Fibroblast of pulmonary artery (primary cell): ENCODE measurements at regions not wholly inside any gene's neighbourhood (a gene's known extent, or its start where the extent isn't known, plus 50 kb on each side); places are given as distances from the start of the nearest gene placed in this dataset.

Source experiments
- DNase-seq: peaks from one replicate; pipeline ENCODE4 v3.0.0-alpha.2; 2010; ENCODE audit warnings: low read depth
- H3K4me3 ChIP-seq: replicated peaks from 2 replicates; pipeline ENCODE4 v1.5.1; 2011; ENCODE audit warnings: low read depth, mild to moderate bottlenecking, control low read depth, low read length, moderate library complexity
- CTCF ChIP-seq: IDR thresholded peaks from 2 replicates; pipeline ENCODE4 v1.5.1; 2011; ENCODE audit warnings: mild to moderate bottlenecking, control low read depth, low read length, inconsistent platforms; ENCODE audit errors: missing control alignments

DNA sequence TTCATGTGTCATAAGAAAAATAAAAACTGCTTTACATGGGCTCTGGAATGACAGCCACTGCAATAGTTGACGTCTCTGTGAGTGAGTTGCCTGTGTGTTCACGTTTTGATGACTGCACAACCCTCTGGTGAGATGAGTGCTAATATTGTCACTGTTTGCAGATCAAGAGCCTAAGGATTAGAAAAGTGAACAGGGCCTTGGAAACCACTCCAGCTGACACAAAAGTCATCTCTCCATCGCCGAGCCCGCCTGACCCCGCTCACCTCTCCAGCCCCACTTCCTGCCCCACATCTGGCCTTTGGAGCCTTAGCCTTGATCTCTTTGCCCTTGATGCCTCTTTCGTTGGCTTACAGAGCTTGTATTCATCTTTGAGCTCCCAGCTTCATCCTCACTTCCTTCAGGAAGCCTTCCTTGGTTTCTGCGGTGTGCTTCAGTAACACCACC, 351.7 kb downstream of the TCERG1L start:
- no peak overlapping the region for H3K4me3 ChIP-seq
- no peak for DNase-seq
- TF ChIP-seq CTCF, result no peak

- no peak for TF ChIP-seq CTCF
- no peak overlapping the region for H3K4me3 ChIP-seq
- no peak for DNase-seq
Observed at GRCh38 chr10:130960531-130960930, 351.0 kb downstream of the TCERG1L start.

- no peak overlapping the region for H3K4me3 ChIP-seq
- no peak for DNase-seq
- TF ChIP-seq CTCF, result no peak
Observed at GRCh38 chr10:130961506-130962239, 349.8 kb downstream of the TCERG1L start.

GRCh38 chr10:130962240-130963051, 349.1 kb downstream of the TCERG1L start:
- TF ChIP-seq CTCF, result no peak
- no peak for DNase-seq
- no peak overlapping the region for H3K4me3 ChIP-seq

GRCh38 chr10:130963052-130963393, 348.5 kb downstream of the TCERG1L start:
- H3K4me3 ChIP-seq, result no peak overlapping the region
- DNase-seq, result no peak
- no peak for TF ChIP-seq CTCF

DNA sequence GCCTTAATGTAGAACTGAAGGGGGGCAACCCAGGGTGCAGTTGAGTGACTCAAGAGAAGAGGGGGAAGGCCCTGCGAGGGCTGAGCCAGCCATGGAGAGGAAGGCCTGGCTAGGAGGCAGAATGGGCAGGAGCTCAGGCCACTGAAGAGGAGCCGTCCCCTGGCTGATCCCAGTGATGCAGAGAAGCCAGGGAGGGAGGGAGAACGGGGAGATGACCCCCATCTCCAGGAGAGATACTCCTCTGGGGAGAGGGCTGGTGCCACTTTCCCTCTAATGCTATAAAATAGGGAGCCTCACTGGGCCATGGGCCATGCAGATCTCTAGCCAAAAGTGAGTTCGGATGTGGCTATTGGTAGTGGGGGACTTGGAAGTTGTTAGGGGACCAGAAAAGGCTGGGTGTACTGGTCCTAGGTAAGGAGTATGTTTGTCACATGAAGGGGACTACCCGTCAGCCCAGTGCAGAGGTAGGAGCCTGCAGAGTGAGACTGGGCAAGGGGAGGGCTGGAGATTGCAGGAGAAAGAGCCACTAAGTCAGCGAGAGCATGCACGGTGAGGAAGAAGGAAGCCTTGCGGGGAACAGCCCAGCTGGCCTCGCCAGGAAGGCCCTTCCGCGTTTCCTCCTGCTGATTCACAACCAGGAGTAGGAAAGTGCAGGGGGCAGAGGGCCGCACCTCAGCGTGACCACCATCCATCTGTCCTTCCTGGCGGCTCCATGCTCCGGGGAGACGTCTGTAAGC, 347.6 kb downstream of the TCERG1L start:
- no peak for TF ChIP-seq CTCF
- DNase-seq, result no peak
- no peak overlapping the region for H3K4me3 ChIP-seq
